ENCODE measurements at regions not wholly inside any gene's neighbourhood (a gene's known extent, or its start where the extent isn't known, plus 50 kb on each side); places are given as distances from the start of the nearest gene placed in this dataset.

- TF ChIP-seq CTCF (IDR thresholded peaks at IDR 0.05; ENCODE audit: insufficient read depth, low read length) (no peak), POLR2AphosphoS5 (IDR thresholded peaks at IDR 0.05; ENCODE audit: low read depth) (no peak), REST (IDR thresholded peaks at IDR 0.05; ENCODE audit: insufficient replicate concordance, low read depth) (no peak)
Observed at GRCh38 chr5:4108690-4109089, 513.1 kb downstream of the IRX1 start.
